Gastrocnemius medialis (tissue), 4 donors: ENCODE measurements at regions not wholly inside any gene's neighbourhood (a gene's known extent, or its start where the extent isn't known, plus 50 kb on each side); places are given as distances from the start of the nearest gene placed in this dataset.

Source experiments
- POLR2A ChIP-seq, 2 donors: fragments of 450-650 bp; IDR thresholded peaks; one replicate each; pipeline ENCODE4 v1.6.1; 2017; ENCODE audit warnings: antibody characterized with exemption in 2 of 2, mild to moderate bottlenecking in 2 of 2, moderate library complexity in 2 of 2
- TF ChIP-seq, protein P1 (sequence below), 5 experiments: fragments of 450-650 bp in 3 of 5; fragments of 200-600 bp in 2 of 5; sonication (generic) in 2 of 5; IDR thresholded peaks in 4 of 5; conservative IDR thresholded peaks in 1 of 5; 1 replicate in 4 of 5; 2 replicates in 1 of 5; pipeline ENCODE4 v1.5.1; 2016 to 2019; ENCODE audit warnings: antibody characterized with exemption in 5 of 5, mild to moderate bottlenecking in 3 of 5, moderate library complexity in 3 of 5

- TF ChIP-seq, protein P1, sequence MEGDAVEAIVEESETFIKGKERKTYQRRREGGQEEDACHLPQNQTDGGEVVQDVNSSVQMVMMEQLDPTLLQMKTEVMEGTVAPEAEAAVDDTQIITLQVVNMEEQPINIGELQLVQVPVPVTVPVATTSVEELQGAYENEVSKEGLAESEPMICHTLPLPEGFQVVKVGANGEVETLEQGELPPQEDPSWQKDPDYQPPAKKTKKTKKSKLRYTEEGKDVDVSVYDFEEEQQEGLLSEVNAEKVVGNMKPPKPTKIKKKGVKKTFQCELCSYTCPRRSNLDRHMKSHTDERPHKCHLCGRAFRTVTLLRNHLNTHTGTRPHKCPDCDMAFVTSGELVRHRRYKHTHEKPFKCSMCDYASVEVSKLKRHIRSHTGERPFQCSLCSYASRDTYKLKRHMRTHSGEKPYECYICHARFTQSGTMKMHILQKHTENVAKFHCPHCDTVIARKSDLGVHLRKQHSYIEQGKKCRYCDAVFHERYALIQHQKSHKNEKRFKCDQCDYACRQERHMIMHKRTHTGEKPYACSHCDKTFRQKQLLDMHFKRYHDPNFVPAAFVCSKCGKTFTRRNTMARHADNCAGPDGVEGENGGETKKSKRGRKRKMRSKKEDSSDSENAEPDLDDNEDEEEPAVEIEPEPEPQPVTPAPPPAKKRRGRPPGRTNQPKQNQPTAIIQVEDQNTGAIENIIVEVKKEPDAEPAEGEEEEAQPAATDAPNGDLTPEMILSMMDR (IDR thresholded peaks at IDR 0.05 in 4 of 5, conservative IDR thresholded peaks at IDR 0.05 in 1 of 5) = no peak
- TF ChIP-seq POLR2A (IDR thresholded peaks at IDR 0.05) = no peak
These were observed 333.2 kb downstream of the GABRB3 start for GRCh38 chr15:26439681-26440080.
